OCI-LY1 (cell line): ENCODE measurements at regions not wholly inside any gene's neighbourhood (a gene's known extent, or its start where the extent isn't known, plus 50 kb on each side); places are given as distances from the start of the nearest gene placed in this dataset.

Experiments used
- CTCF ChIP-seq: fragments of 200-600 bp; sonication (generic), shearing (Covaris generic); IDR thresholded peaks from 2 replicates; pipeline ENCODE4 v1.5.1; 2017; ENCODE audit warnings: mild to moderate bottlenecking, antibody characterized with exemption, low read length, moderate library complexity, mixed read lengths
- EZH2 ChIP-seq: fragments of 200-600 bp; sonication (generic), shearing (Covaris generic); IDR thresholded peaks from 2 replicates; pipeline ENCODE4 v1.8.0; 2017; ENCODE audit warnings: borderline replicate concordance, mixed run types, mild to moderate bottlenecking, antibody characterized with exemption, low read length, moderate library complexity, mixed read lengths

- TF ChIP-seq CTCF (no peak), EZH2 (no peak)
Observed at GRCh38 chr14:34364201-34364600, 97.8 kb downstream of the SPTSSA start.
